SK-N-SH treated with all-trans-retinoic acid at 6 μM for 48 hours (cell line): ENCODE measurements at regions not wholly inside any gene's neighbourhood (a gene's known extent, or its start where the extent isn't known, plus 50 kb on each side); places are given as distances from the start of the nearest gene placed in this dataset.

Experiments
- CREB5 ChIP-seq: fragments of 250-450 bp; sonication (Bioruptor Pico); IDR thresholded peaks from 2 replicates; pipeline ENCODE4 v1.5.1; 2020; ENCODE audit warnings: low read depth, mild to moderate bottlenecking, moderate library complexity
- RARB ChIP-seq: fragments of 250-450 bp; sonication (Bioruptor Pico); IDR thresholded peaks from 2 replicates; pipeline ENCODE4 v1.8.0; 2021; ENCODE audit warnings: mild to moderate bottlenecking, moderate library complexity
- TCF4 ChIP-seq: fragments of 250-450 bp; sonication (Bioruptor Pico); IDR thresholded peaks from 2 replicates; pipeline ENCODE4 v1.8.0; 2021; ENCODE audit warnings: mild to moderate bottlenecking, moderate library complexity, borderline replicate concordance
- TOX ChIP-seq: fragments of 250-450 bp; sonication (Bioruptor Pico); IDR thresholded peaks from 2 replicates; pipeline ENCODE4 v1.8.0; 2021; ENCODE audit warnings: mild to moderate bottlenecking, moderate library complexity, borderline replicate concordance
- TSHZ2 ChIP-seq: fragments of 250-450 bp; sonication (Bioruptor Pico); IDR thresholded peaks from 2 replicates; pipeline ENCODE4 v1.5.0; 2020; ENCODE audit warnings: mild to moderate bottlenecking, moderate library complexity
- ZC3H10 ChIP-seq: fragments of 250-450 bp; sonication (Bioruptor Pico); IDR thresholded peaks from 2 replicates; pipeline ENCODE4 v1.5.1; 2021; ENCODE audit warnings: mild to moderate bottlenecking, moderate library complexity

GRCh38 chr14:62602712-62603111 lies 442.5 kb downstream of the KCNH5 start:
- TF ChIP-seq ZC3H10 (CRISPR knock-in tag): no peak
- no peak for TF ChIP-seq RARB (CRISPR knock-in tag)
- no peak for TF ChIP-seq TSHZ2 (CRISPR knock-in tag)
- TF ChIP-seq CREB5: no peak
- no peak for TF ChIP-seq TCF4
- no peak for TF ChIP-seq TOX (CRISPR knock-in tag)
